Esophagus mucosa (tissue), 1 donor: ENCODE measurements at regions not wholly inside any gene's neighbourhood (a gene's known extent, or its start where the extent isn't known, plus 50 kb on each side); places are given as distances from the start of the nearest gene placed in this dataset.

Experiments
- ATAC-seq: fragments of 200-7000 bp; cut with Tn5 transposase; one replicate; pipeline ENCODE4 v1.9.1; 2020
- donor health status: DM: yes; HTN: yes; CAD: no.

DNA sequence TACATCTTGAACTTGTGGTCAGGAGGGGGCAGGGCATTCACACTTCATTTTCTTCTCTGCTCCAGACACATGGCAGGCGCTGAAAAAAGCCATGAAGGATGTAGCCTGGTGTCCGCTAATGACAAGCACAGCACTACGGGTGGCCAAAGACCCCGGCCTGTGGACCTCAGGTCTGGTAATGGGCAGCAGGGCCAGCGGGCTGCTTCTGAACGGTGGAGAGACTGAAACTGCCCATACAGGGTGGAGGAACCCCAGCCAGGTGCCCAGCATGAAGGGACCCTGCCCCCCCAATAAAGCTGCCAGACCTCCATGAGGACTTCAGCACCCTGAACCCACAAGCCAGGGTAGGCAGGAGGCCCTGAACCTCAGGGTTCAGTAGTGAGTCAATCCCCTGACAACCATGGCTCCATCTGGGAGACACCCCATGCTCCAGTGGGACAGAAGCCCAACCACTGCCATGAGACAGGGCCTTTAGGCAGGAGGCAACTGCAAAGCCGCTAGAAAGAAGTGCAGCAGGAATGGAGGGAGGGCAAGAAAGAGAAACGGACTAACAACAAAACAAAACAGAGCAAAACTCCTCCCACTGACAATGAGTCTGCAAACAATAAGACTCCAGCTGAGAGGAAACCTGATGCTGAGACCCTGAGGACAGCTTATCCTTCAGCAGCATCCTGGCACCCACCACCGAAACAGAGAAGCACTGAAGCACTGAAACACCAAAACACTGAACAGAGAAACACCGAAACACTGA is 140.2 kb upstream of the PPP2R2D start:
- no peak for ATAC-seq

DNA sequence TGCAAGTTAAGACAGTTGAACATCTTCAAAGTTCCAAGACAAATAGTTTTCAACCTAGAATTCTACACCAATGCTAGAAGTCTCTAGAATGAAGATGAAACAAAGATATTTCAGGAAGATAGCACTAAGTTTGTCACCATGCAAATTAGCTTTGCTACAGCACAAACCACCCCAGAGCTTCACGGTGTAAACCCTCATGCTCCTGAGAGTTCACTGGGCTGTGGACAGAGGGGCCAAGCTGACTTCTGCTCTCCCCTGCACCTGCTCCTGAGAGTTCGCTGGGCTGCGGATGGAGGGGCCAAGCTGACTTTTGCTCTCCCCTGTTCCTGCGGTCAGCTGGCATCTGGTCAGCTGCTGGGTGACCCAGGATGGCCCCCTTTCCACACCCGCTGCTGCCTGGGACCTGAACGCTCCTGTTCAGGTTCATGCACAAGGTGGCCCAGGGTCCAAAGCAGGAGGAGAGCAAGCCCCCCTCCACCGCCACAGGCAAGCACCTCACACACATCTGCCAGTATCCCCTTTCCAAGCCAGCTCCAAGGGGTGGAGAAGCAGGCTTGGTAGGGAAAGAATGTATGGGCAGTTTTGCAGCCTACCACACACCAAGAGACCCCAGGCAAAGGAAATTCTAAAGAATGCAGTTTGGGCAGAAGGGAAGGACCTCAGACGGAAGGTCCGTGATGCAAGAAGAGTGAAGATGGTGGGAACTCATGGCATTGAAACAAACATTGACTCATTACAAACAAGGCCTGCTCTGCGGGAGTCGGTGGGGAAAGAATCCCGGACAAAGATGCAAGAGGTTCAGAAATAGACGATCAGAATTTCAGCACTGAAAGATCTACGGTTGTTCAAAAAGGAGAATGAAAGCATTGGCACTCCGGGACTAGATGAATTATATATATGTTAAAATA is 137.8 kb upstream of the PPP2R2D start:
- ATAC-seq: no peak

DNA sequence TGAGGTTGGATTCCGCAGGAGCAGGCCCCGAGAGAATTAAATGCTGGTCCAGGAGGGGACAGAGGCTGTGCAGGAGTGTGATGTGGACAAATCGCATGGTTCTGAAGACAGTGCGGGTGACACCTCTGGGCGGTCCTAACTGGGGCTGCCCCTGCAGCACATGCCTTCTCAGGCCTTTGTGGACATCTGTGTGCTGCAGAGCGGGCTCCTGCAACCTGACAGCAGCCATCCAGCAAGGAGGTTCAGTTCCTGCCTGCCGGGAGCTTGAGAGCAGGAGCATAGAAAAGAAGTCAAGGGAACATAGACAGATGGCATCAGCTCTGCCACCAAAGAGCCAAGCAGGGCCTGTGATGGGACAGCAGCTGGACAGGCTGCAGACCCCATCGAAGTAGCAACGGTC is 135.9 kb upstream of the PPP2R2D start:
- no peak for ATAC-seq

DNA sequence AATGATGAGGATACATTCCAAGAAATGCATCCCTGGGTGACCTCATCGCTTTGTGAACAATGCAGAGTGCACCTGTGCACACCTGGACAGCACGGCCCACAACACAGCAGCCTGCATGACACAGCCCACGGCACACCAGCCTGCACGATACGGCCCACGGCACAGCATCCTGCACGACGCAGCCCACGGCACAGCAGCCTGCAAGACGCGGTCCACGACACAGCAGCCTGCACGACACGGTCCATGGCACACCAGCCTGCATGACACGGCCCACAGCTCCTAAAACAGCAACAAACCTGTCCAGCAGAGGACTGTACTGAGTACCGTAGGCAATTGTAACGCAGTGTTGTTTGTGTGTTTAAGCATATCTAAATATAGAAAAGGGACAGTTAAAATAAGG is 134.7 kb upstream of the PPP2R2D start:
- no peak for ATAC-seq

DNA sequence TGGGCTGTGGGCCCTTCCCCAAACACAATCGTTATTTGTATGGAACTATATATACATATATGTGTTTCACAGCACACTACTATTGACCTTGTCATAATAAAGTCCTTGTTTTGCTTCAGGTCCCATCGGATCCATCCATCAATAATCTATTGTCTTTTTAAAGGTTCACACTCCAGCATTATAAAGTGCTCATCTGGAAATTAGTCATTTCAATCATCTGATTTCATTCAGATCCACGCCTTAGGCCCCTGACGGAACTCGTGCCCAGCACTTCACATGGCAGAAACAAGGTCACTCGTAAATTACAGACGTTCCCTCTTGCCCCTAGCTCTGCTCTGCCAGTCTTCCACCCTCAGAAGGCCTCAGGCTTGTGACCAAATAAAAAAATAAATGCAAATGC is 133.1 kb upstream of the PPP2R2D start:
- ATAC-seq: no peak

DNA sequence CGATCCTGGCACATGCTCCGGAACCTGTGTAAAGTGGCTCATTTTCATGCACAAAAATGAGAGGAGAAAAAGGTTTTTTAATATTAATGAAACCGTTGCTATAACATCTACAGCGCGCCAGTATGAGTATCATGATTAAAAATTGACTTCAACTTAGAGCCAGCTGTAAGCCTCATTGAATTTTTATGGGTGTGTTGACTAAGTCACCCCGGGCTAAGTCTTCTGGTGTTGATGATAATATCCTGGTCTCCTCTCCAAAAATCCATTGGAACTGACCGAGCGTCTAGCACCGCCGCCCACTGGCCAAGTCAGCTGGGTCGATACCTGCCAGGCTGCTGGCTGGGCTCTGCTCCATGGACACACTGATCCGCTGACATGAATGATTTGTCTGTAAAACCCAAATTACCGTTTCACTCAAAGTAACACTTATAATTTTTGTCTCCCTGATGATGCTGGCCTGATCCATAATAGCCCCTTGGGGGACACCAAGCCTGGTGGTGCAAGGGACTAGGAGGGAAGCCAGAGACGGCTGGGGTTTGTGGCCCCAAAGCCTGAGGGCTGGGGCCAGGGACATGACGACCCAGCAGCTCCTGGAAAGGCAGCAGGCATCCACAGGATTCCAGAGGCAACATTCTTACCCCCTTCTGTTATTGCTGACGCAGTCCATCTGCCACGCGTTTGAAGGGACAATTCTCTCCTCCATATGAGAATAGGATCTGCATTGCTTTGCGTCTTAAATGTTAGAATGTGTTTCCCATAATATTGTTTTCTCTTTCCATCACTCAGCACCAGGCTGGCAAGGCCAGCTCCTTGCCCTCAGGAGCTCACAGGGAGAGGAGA is 131.0 kb upstream of the PPP2R2D start:
- no peak for ATAC-seq

DNA sequence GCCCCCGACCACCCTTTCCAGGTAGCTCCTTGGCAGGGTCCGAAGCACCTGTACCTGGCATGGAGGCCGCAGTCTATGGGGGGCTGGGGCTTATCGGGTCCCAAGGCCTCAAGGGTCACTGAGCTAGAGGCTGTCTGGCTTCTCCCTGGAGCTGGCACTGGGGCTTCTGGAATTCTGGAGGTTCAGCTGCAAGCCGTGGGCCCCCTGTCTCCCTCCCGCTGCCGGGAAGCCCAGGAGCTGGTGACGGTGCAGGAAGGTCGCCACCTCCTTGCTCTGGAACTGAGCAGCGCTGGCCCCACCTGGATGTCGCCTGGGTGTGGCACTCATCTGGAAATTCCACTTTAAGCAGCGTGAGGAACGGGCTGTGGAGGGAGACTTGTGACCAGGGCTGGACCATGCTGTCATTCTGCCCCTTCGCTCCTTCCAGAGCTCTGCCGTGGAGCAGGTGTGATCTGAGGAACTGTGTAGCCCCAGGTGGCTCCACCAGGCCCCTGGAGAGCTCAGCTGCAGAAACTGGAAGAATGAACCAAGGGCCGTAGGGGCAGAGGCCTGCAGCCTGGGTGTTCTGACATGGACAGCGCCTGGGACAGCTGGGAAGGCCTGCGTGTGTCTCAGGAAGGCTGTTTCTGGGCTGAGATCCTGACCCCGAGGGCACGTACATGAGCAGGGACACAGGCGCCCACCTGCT is 129.7 kb upstream of the PPP2R2D start:
- ATAC-seq: no peak

DNA sequence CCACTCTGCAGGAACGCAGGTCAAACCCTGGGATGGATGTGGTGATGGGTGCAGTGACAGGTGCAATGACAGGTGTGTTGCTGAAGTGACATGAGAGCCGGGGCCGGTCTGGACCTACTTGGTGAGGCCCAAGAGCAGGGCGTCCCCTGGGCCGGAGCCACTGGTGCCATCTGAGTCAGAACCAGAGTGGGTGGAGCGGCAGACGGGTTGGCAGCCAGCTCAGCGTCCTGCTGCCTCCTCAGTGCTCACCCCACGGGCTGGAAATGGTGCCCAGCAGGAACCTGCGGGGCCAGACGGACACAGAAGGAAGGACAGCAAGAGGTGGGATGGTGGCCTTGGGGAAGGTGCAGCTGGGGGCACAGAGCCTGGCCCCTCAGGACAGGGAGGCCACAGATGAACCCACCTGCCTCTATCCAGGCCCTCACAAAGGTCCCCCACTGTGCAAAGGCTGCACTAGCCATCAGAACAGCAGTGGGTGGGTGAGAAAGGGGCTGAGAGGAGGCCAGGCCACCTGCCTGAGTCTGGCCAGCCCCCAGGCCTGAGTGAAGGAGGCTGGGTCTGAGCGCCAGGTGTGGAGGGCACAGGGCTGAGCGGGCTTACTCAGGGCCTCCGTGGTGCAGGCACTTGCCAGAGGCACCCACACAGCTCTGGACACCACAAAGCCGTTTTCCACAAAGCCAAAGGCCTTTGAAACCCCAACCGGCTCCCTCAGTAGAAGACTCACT is 129.0 kb upstream of the PPP2R2D start:
- ATAC-seq: no peak

DNA sequence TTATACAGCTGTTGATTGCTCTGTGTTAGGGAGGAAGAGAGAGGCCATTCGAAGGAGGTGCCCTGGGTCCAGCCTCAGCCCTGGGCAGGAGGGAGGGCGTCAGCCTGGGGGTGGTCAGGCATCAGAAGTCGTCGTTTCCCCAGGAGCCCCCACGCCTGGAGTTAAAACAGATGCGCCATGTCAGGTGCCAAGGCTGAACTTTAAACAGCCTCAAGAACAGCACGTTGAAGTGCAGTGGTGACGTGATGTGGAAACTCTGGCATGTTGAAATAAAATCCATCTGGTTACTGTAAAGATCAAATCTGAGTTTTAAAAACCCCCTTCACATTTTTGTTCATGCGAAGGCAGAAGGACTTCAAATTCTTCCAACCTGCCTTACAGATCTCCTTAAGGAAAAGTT is 128.4 kb upstream of the PPP2R2D start:
- ATAC-seq: no peak

DNA sequence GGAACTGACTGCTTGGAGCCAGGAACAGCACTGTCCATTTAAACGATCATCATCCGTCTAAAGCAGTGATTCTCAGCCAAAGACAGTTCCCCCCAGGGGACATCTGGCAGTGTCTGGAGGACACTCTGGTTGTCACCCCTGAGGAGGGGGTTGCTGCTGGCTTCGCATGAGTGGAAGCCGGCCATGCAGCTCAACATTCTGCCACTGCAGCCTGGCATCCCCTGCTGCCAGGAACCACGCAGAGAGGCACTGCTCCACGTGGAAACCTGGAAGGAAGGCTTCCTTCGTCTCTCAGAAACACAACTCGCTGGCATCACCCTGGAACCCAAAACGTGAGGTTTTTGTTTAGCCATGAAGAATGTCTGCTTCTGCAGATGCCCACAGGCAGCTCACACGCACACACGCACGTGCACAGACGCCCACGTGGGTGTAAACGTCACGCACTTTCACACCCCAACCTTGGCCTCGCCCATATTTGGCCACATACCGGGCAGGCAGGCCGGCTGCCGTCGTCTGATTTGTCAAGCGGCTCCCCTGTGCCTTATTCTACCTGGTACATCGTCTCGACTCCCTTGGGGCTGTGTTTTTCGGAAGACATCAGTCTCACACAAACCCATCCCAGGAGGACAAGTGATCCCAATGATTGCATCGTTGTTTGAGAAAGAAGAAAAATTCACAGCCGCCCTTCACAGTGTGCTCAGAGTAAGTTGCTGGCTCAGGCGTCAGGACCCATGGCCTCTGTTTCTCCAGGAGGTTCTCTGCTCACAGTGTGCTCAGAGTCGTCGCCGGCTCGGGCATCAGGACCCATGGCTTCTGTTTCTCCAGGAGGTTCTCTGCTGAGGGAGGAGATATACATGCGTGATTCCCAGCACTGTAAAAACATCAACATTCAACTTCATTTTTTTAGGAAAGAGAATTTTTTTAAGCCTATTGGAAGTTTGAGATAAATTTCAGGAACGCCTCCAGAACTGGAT is 127.2 kb upstream of the PPP2R2D start:
- ATAC-seq: no peak

DNA sequence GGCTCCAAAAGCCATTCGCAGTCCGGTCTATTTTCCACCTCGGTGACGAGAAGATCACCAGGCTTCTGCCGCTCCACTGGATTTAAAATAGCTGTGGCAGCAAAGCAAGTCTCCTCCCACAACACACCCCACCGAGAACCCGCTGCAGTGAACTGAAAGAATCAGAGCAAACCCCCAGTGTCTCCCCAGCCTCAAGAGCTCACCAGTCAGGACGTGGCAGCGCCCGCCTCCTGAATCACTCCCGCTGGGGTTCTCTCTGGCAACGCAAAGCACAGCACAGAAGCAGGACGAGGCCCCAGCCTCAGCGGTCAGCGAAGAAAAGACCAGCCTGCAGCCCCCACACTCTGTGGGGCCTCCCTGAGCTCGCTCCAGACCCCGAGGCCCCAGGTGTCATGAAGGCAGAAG is 126.1 kb upstream of the PPP2R2D start:
- ATAC-seq: no peak

DNA sequence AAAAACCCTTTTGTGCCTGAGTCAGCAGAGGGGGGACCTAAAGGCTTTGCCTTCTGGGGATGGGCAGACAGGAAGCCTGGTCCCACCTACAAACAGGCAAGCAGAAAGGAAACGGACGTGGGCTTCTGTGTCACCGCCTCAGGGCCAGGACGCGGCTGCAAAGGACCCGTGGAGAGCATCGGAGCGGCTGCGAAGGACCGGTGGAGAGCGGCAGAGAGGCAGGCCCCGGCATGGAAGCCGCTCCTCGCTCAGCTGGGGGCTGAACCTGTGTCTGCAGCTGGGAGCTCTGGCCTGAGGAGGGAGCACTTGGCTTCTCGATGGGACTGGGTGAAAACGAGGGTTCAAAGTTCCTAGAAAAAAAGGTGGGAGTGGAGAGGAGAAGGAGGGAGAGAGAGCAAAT is 125.4 kb upstream of the PPP2R2D start:
- ATAC-seq: no peak

DNA sequence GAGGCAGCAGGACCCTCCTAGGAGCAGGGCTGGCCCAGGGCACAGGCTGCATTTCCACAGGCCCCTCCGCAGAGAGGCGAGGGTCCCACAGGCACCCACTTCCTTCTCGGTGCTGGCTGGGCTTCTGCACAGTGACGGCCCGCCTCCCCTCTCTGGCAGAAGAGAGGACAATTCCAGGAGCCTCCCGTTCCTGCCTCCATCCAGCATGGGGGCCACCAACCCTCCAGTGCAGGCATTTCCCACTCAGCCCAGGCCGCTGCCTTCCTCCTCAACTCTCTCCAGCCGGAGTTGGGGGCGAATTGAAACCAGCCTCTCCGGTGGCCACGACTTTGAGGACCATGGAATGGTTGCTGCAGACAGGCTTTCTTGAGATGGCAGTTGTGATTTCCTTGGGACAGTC is 125.0 kb upstream of the PPP2R2D start:
- ATAC-seq: no peak

DNA sequence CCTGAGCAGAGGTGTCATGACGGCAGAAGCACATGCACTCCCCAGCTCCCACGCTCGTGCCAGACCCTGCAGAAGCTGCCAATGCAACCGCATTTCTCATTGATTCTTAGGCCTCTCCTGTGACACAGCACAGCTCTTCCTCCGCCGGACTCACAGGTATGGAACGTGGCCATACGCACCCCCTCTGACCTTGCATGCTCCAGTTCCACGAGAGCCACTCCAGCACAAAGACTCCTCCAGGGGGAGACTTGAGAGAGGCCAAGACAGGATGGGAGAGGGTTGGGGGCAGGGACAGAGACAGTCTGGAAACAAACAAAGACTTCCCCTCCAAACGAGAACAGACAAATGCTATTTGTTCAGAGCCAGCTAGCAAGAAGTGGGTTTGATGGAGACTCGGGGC is 124.3 kb upstream of the PPP2R2D start:
- ATAC-seq: no peak

DNA sequence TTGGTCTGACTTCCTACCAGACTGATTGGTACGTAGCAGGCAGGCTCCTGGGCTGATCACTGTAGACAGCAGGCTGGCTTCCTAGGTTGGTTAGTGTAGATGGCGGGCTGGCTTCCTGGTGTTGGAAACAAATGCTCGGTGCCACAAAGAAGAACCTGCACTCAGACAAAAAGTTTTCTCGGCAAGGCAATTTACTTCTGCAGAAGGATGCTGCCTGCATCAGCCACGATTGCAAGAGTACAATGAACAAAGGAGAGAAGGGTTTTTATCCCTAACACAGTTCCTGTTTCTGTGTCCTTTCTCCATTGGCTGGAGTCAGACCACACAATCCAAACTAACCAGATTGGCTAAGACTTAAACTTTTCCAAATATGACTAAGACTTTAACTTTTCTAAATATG is 123.6 kb upstream of the PPP2R2D start:
- ATAC-seq: no peak

DNA sequence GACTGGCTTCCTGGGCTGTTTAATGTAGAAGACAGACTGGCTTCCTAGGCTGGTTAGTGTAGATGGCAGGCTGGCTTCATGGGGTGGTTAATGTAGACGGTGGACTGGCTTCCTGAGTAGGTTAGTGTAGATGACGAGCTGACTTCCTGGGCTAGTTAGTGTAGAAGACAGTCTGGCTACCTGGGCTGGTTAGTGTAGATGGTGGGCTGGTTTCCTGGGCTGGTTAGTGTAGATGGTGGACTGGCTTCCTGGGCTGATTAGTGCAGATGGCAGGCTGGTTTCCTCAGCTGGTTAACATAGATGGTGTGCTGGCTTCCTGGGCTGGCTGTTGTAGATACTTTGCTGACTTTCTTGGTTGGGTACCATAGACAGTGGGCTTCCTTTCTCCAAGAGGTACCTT is 122.9 kb upstream of the PPP2R2D start:
- ATAC-seq: no peak

DNA sequence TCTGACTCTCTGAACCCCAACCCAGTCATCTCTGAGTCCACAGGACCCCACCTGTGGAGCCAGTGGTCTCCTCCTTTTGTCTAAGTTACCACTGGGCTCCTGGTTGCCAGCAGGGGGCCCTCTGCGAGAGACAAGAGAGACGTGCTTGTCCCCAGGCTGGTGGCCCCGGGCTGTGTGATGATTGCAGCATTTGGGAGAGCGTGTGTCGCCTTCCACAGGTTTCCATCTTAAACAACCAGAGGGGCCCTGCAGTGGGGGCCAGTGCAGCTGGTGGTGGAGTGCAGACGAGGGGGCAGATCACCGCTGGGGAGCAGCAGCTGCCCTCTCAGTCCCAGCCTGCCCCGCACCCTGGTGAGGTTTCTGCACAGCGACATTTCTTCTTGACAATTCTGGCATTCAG is 122.4 kb upstream of the PPP2R2D start:
- no peak for ATAC-seq

DNA sequence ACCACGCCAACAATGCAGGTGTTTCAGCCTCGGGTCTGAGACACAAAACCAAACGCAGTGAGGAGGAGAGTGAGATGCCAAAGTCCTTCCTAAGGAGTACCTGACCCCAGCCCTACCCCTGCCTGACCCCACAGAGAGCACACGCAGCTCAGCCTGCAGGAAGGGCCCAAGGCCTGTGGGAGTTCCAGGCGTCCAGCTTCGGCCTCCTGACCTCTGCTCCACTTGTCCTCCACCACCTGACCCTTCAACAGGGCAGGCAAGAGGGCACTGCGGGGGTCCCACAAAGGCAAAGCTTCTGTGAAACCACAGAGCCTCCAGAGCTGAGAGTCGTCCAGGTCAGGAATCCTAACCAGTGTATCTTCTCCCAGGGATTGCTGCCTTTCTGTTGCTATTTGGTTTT is 122.0 kb upstream of the PPP2R2D start:
- ATAC-seq: no peak

DNA sequence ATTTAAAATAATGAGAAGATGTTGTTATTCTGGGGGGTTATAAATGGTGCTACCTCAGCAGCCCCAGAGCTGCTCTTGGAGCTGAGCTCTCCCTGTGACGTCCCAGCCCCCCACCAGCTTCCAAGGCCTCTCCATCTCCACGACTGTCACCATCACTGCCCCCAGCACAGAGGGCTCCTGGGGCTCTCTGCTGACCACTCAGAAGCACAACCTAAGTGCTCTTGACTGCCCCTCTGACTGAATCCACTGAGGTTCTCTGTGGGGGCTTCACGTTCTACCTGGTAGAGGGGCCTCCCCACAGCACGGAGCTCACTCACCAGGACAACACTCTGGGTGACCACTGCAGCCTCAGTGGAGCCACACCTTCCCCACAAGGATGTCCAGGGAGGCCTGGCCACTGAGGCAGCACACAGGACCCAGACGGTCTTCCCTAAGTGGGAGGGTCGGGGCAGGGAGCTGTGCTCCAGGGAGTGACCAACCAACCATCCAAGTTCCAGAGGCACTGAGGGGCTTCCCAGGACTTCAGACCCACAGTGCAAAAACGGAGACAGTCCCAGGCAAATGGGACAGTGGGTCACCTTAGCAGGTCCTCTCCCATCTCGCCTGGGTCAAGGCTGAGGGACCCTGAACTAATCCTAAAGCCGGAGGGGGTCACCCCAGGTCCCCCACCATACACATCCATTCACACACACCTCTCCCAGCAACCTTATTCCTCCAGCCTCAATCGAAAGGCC is 121.0 kb upstream of the PPP2R2D start:
- ATAC-seq: no peak

DNA sequence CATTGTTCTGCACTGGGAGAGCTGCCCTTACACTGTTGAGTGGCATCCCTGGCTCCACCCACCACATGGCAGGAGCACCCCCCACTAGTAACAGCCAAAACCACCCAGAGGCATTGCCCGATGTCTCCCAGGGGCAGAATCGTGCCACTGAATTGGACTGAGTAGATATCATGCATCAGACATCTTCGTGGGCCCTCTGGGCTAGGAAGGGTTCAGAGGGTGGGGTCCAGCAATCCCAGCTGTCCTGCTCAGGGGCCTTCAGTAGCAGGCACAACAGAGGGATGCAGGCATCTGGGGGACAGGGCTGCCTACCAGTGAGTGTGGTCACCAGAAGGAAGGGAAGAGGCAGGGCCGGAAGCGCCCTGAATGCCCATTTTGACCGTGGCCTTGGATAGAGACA is 119.7 kb upstream of the PPP2R2D start:
- no peak for ATAC-seq
